Mesothelial cell of epicardium (in vitro differentiated cells): ENCODE measurements at regions not wholly inside any gene's neighbourhood (a gene's known extent, or its start where the extent isn't known, plus 50 kb on each side); places are given as distances from the start of the nearest gene placed in this dataset.

ENCODE experiments used
- DNase-seq, 2 experiments: peaks; one replicate each; pipeline ENCODE4 v3.0.0; 2021; ENCODE audit warnings: low spot score in 2 of 2; ENCODE audit not compliant: unreplicated experiment in 2 of 2
- H3K27ac Mint-ChIP-seq: 2 replicates; pipeline ENCODE4 v1.8.0; 2021; ENCODE audit warnings: mixed read lengths
- H3K27me3 Mint-ChIP-seq: 2 replicates; pipeline ENCODE4 v1.8.0; 2021; ENCODE audit warnings: low read depth, mixed read lengths
- H3K36me3 Mint-ChIP-seq: 2 replicates; pipeline ENCODE4 v1.8.0; 2021; ENCODE audit warnings: mixed read lengths
- H3K4me1 Mint-ChIP-seq: 2 replicates; pipeline ENCODE4 v1.8.0; 2021; ENCODE audit warnings: mixed read lengths
- H3K4me3 Mint-ChIP-seq: 2 replicates; pipeline ENCODE4 v1.8.0; 2021; ENCODE audit warnings: mild to moderate bottlenecking, moderate library complexity, mixed read lengths
- H3K9me3 Mint-ChIP-seq: 2 replicates; pipeline ENCODE4 v1.8.0; 2021; ENCODE audit warnings: mixed read lengths
- CTCF ChIP-seq: fragments of 200-600 bp; sonication (generic); IDR thresholded peaks from one replicate; pipeline ENCODE4 v1.5.0; 2021; ENCODE audit warnings: antibody characterized with exemption; ENCODE audit not compliant: unreplicated experiment

GRCh38 chr13:109355875-109356434 is 430.4 kb downstream of the IRS2 start:
- H3K4me1 Mint-ChIP-seq, result no peaks in the 10 kb centered on the region
- no peaks in the 10 kb centered on the region for H3K36me3 Mint-ChIP-seq
- H3K27me3 Mint-ChIP-seq, result peaks cover 2% of the 10 kb centered on the region
- no peaks in the 10 kb centered on the region for H3K9me3 Mint-ChIP-seq
- H3K27ac Mint-ChIP-seq, result no peak overlapping the region
- DNase-seq, result no peak
- no peak overlapping the region for H3K4me3 Mint-ChIP-seq
- TF ChIP-seq CTCF, result no peak

GRCh38 chr13:109355166-109355565 is 431.2 kb downstream of the IRS2 start:
- DNase-seq, result no peak
- Mint-ChIP-seq H3K9me3 (no peaks in the 10 kb centered on the region), H3K27ac (no peak overlapping the region), H3K27me3 (no peaks in the 10 kb centered on the region), H3K4me3 (no peak overlapping the region), H3K4me1 (no peaks in the 10 kb centered on the region), H3K36me3 (no peaks in the 10 kb centered on the region)
- TF ChIP-seq CTCF, result no peak

- H3K36me3 Mint-ChIP-seq, result no peaks in the 10 kb centered on the region
- DNase-seq, result no peak
- H3K9me3 Mint-ChIP-seq, result peaks cover 4% of the 10 kb centered on the region
- H3K27ac Mint-ChIP-seq, result no peak overlapping the region
- no peak overlapping the region for H3K4me3 Mint-ChIP-seq
- no peaks in the 10 kb centered on the region for H3K4me1 Mint-ChIP-seq
- TF ChIP-seq CTCF, result no peak
- H3K27me3 Mint-ChIP-seq, result no peaks in the 10 kb centered on the region
These were observed 435.1 kb downstream of the IRS2 start for GRCh38 chr13:109351236-109351635.

- peaks cover 5% of the 10 kb centered on the region for H3K4me1 Mint-ChIP-seq
- no peaks in the 10 kb centered on the region for H3K27me3 Mint-ChIP-seq
- no peak overlapping the region for H3K27ac Mint-ChIP-seq
- H3K36me3 Mint-ChIP-seq, result no peaks in the 10 kb centered on the region
- no peak for DNase-seq
- TF ChIP-seq CTCF, result no peak
- no peak overlapping the region for H3K4me3 Mint-ChIP-seq
- H3K9me3 Mint-ChIP-seq, result peaks cover 7% of the 10 kb centered on the region
These were observed 437.7 kb downstream of the IRS2 start for GRCh38 chr13:109348519-109349258.

GRCh38 chr13:109346060-109346459 is 440.3 kb downstream of the IRS2 start:
- peaks cover 5% of the 10 kb centered on the region for H3K4me1 Mint-ChIP-seq
- no peaks in the 10 kb centered on the region for H3K27me3 Mint-ChIP-seq
- H3K27ac Mint-ChIP-seq, result no peak overlapping the region
- no peak for TF ChIP-seq CTCF
- H3K4me3 Mint-ChIP-seq, result no peak overlapping the region
- H3K9me3 Mint-ChIP-seq, result peaks cover 7% of the 10 kb centered on the region
- no peaks in the 10 kb centered on the region for H3K36me3 Mint-ChIP-seq
- DNase-seq, result no peak
